Endothelial cell of umbilical vein (primary cell): ENCODE measurements at regions not wholly inside any gene's neighbourhood (a gene's known extent, or its start where the extent isn't known, plus 50 kb on each side); places are given as distances from the start of the nearest gene placed in this dataset.

Experiments used
- CTCF ChIP-seq, 2 donors: IDR thresholded peaks; 1 replicate in 1 of 2; 2 replicates in 1 of 2; pipeline ENCODE4 v1.5.1; 2011; ENCODE audit warnings: low read length in 2 of 2, mild to moderate bottlenecking in 2 of 2, moderate library complexity in 2 of 2, control low read depth in 1 of 2, inconsistent platforms in 1 of 2, low read depth in 1 of 2; ENCODE audit not compliant: insufficient read depth in 1 of 2; ENCODE audit errors: extremely low read depth in 1 of 2
- FOS ChIP-seq: IDR thresholded peaks from 2 replicates; pipeline ENCODE4 v1.6.1; 2011; ENCODE audit warnings: mild to moderate bottlenecking, low read length, moderate library complexity, borderline replicate concordance; ENCODE audit not compliant: insufficient read depth
- JUN ChIP-seq: IDR thresholded peaks from 2 replicates; pipeline ENCODE4 v1.6.1; 2011; ENCODE audit warnings: borderline replicate concordance, low read depth; ENCODE audit not compliant: insufficient read length, insufficient read depth
- MAX ChIP-seq: IDR thresholded peaks from 2 replicates; pipeline ENCODE4 v1.6.1; 2011; ENCODE audit not compliant: insufficient read depth, insufficient read length
- MYC ChIP-seq: IDR thresholded peaks from one replicate; pipeline ENCODE4 v1.6.1; 2011; ENCODE audit warnings: mild to moderate bottlenecking, low read depth, low read length
- POLR2A ChIP-seq: IDR thresholded peaks from 2 replicates; pipeline ENCODE4 v1.6.1; 2012; ENCODE audit warnings: low read depth, mild to moderate bottlenecking, control low read depth, low read length
- POLR2AphosphoS5 ChIP-seq: IDR thresholded peaks from 2 replicates; pipeline ENCODE4 v1.6.1; 2012; ENCODE audit warnings: low read depth, mild to moderate bottlenecking, control low read depth, low read length, moderate library complexity; ENCODE audit not compliant: insufficient read depth

- TF ChIP-seq POLR2A (no peak), MYC (no peak), CTCF (IDR thresholded peaks at IDR 0.05; ENCODE audit: extremely low read depth in 1 of 2, insufficient read depth in 1 of 2, low read depth in 1 of 2, low read length in 2 of 2) (no peak), JUN (no peak), MAX (no peak), FOS (no peak), POLR2AphosphoS5 (no peak)
Observed at GRCh38 chr6:166235666-166236292, 68.1 kb upstream of the TBXT start.
